ENCODE measurements at regions not wholly inside any gene's neighbourhood (a gene's known extent, or its start where the extent isn't known, plus 50 kb on each side); places are given as distances from the start of the nearest gene placed in this dataset.

GRCh38 chr4:72895408-72895807 lies 174.1 kb downstream of the COX18 start:
- 30 to 64% methylated on average over 4 to 5 of the region's 5 CpGs for WGBS, 2 experiments (ENCODE audit: insufficient coverage in 1 of 2, insufficient read length in 1 of 2)
- H3K9me3 Mint-ChIP-seq, result peaks cover 8% of the 10 kb centered on the region
- Histone ChIP-seq H3K27me3 (ENCODE audit: control insufficient read depth, insufficient read depth, low read length, poor library complexity, severe bottlenecking) (peaks cover 23% of the 10 kb centered on the region), H3K9ac (ENCODE audit: extremely low read depth, low read length, poor library complexity, severe bottlenecking) (no peak overlapping the region), H3K4me1 (ENCODE audit: control insufficient read depth, insufficient read depth, low read length) (peaks cover 24% of the 10 kb centered on the region), H3K4me3 (ENCODE audit: low read length) (no peak overlapping the region), H3K9me3 (ENCODE audit: control insufficient read depth, low read length) (no peaks in the 10 kb centered on the region), H3K36me3 (ENCODE audit: control insufficient read depth, insufficient read depth, low read length) (no peaks in the 10 kb centered on the region), H3K27ac (ENCODE audit: low read depth, low read length) (no peak overlapping the region)
- peak overlapping the region; percentile 35 for H3K4me3 Mint-ChIP-seq
- H3K4me1 Mint-ChIP-seq, result peaks cover 57% of the 10 kb centered on the region
- peaks cover 2% of the 10 kb centered on the region for H3K36me3 Mint-ChIP-seq (ENCODE audit: low read depth)
- H3K27me3 Mint-ChIP-seq (ENCODE audit: insufficient read depth), result peaks cover 20% of the 10 kb centered on the region
- DNase-seq, result peak; percentile 65
- H3K27ac Mint-ChIP-seq, result no peak overlapping the region
- TF ChIP-seq CTCF (conservative IDR thresholded peaks at IDR 0.05), result no peak

GRCh38 chr4:72893354-72894066 lies 176.0 kb downstream of the COX18 start:
- Histone ChIP-seq H3K9me3 (ENCODE audit: control insufficient read depth, low read length) (no peaks in the 10 kb centered on the region), H3K4me1 (ENCODE audit: control insufficient read depth, insufficient read depth, low read length) (peaks cover 24% of the 10 kb centered on the region), H3K36me3 (ENCODE audit: control insufficient read depth, insufficient read depth, low read length) (no peaks in the 10 kb centered on the region), H3K27ac (ENCODE audit: low read depth, low read length) (no peak overlapping the region), H3K9ac (ENCODE audit: extremely low read depth, low read length, poor library complexity, severe bottlenecking) (no peak overlapping the region), H3K4me3 (ENCODE audit: low read length) (no peak overlapping the region), H3K27me3 (ENCODE audit: control insufficient read depth, insufficient read depth, low read length, poor library complexity, severe bottlenecking) (peaks cover 23% of the 10 kb centered on the region)
- 82 to 91% methylated on average over 1 of the region's 2 CpGs for WGBS, 2 experiments (ENCODE audit: insufficient coverage in 1 of 2, insufficient read length in 1 of 2)
- no peak for TF ChIP-seq CTCF (conservative IDR thresholded peaks at IDR 0.05)
- Mint-ChIP-seq H3K4me1 (peaks cover 44% of the 10 kb centered on the region), H3K4me3 (peak overlapping the region; percentile 41), H3K36me3 (ENCODE audit: low read depth) (peaks cover 2% of the 10 kb centered on the region), H3K9me3 (peaks cover 8% of the 10 kb centered on the region), H3K27me3 (ENCODE audit: insufficient read depth) (peaks cover 20% of the 10 kb centered on the region), H3K27ac (peak overlapping the region; percentile 20)
- no peak for DNase-seq

- 97% methylated on average over 2 of the region's 2 CpGs; no CpG with 5 or more reads in 1 of the 2 experiments for WGBS, 2 experiments (ENCODE audit: insufficient coverage in 1 of 2, insufficient read length in 1 of 2)
- H3K36me3 ChIP-seq (ENCODE audit: control insufficient read depth, insufficient read depth, low read length), result no peaks in the 10 kb centered on the region
- Mint-ChIP-seq H3K4me3 (no peak overlapping the region), H3K36me3 (ENCODE audit: low read depth) (peaks cover 2% of the 10 kb centered on the region), H3K4me1 (peaks cover 28% of the 10 kb centered on the region), H3K27ac (no peak overlapping the region), H3K9me3 (peaks cover 18% of the 10 kb centered on the region), H3K27me3 (ENCODE audit: insufficient read depth) (no peaks in the 10 kb centered on the region)
- H3K27me3 ChIP-seq (ENCODE audit: control insufficient read depth, insufficient read depth, low read length, poor library complexity, severe bottlenecking), result no peaks in the 10 kb centered on the region
- H3K27ac ChIP-seq (ENCODE audit: low read depth, low read length), result no peak overlapping the region
- no peak overlapping the region for H3K9ac ChIP-seq (ENCODE audit: extremely low read depth, low read length, poor library complexity, severe bottlenecking)
- H3K4me3 ChIP-seq (ENCODE audit: low read length), result no peak overlapping the region
- TF ChIP-seq CTCF (conservative IDR thresholded peaks at IDR 0.05), result no peak
- H3K9me3 ChIP-seq (ENCODE audit: control insufficient read depth, low read length), result peaks cover 11% of the 10 kb centered on the region
- peaks cover 13% of the 10 kb centered on the region for H3K4me1 ChIP-seq (ENCODE audit: control insufficient read depth, insufficient read depth, low read length)
- no peak for DNase-seq
Observed at GRCh38 chr4:72888331-72888730, 181.2 kb downstream of the COX18 start.

All from endodermal cell (in vitro differentiated cells).